ENCODE measurements at regions not wholly inside any gene's neighbourhood (a gene's known extent, or its start where the extent isn't known, plus 50 kb on each side); places are given as distances from the start of the nearest gene placed in this dataset.

DNA sequence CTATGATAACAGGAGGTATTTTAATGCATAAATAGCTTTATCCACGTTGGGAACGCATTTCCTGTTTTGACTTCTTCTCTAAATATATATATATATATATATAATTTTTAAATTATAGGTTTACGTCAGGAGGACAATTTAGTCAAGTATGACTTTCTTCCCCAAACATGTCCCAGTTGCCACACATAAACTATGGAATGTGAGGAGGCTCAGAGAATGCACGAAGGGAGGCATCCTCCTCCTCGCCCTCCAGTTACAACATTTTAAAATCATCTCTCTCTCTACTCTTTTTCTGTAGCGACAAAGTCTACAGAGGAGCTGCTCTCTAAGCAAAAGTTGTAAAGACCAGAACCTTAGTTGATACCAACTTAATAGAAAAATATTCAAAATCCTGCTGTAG is 106.9 kb upstream of the LYZL1 start:
- no peaks in the 10 kb centered on the region for H3K9me3 Mint-ChIP-seq (ENCODE audit: unreplicated experiment)
- H3K27ac Mint-ChIP-seq (ENCODE audit: unreplicated experiment): no peak overlapping the region
- FAIRE-seq (no peak), DNase-seq (ENCODE audit: low read depth) (no peak)
- H3K4me1 Mint-ChIP-seq (ENCODE audit: low read depth, unreplicated experiment): peaks cover 5% of the 10 kb centered on the region
- no peak overlapping the region for H3K9ac ChIP-seq (ENCODE audit: low read length)
- no peaks in the 10 kb centered on the region for H4K20me1 ChIP-seq (ENCODE audit: insufficient read depth, low read length)
- peaks cover 1% of the 10 kb centered on the region for H3K36me3 Mint-ChIP-seq (ENCODE audit: low read depth, unreplicated experiment)
- TF ChIP-seq, protein P1, sequence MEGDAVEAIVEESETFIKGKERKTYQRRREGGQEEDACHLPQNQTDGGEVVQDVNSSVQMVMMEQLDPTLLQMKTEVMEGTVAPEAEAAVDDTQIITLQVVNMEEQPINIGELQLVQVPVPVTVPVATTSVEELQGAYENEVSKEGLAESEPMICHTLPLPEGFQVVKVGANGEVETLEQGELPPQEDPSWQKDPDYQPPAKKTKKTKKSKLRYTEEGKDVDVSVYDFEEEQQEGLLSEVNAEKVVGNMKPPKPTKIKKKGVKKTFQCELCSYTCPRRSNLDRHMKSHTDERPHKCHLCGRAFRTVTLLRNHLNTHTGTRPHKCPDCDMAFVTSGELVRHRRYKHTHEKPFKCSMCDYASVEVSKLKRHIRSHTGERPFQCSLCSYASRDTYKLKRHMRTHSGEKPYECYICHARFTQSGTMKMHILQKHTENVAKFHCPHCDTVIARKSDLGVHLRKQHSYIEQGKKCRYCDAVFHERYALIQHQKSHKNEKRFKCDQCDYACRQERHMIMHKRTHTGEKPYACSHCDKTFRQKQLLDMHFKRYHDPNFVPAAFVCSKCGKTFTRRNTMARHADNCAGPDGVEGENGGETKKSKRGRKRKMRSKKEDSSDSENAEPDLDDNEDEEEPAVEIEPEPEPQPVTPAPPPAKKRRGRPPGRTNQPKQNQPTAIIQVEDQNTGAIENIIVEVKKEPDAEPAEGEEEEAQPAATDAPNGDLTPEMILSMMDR (IDR thresholded peaks at IDR 0.05; ENCODE audit: insufficient read depth, low read depth, low read length): no peak
- TF ChIP-seq EZH2 (IDR thresholded peaks at IDR 0.05; ENCODE audit: insufficient read depth, low read length): no peak
- H3K9me3 ChIP-seq (ENCODE audit: insufficient read depth, low read depth, low read length): no peaks in the 10 kb centered on the region
- H3K4me3 Mint-ChIP-seq (ENCODE audit: unreplicated experiment): no peak overlapping the region
- peaks cover 2% of the 10 kb centered on the region for H3K27me3 Mint-ChIP-seq (ENCODE audit: low read depth, unreplicated experiment)
- H3K4me3 ChIP-seq (ENCODE audit: insufficient read depth, low read depth, low read length): no peak overlapping the region
- no peaks in the 10 kb centered on the region for H3K36me3 ChIP-seq (ENCODE audit: insufficient read depth, low read length)
- no peak overlapping the region for H2AFZ ChIP-seq (ENCODE audit: low read depth, low read length)
- H3K4me1 ChIP-seq (ENCODE audit: insufficient read depth, low read length): peaks cover 9% of the 10 kb centered on the region
- no peaks in the 10 kb centered on the region for H3K27me3 ChIP-seq (ENCODE audit: insufficient read depth, low read length)
- H3K4me2 ChIP-seq (ENCODE audit: low read length): no peak overlapping the region
- no peak overlapping the region for H3K27ac ChIP-seq (ENCODE audit: low read depth, low read length)
- no peaks in the 10 kb centered on the region for H3K79me2 ChIP-seq (ENCODE audit: insufficient read depth, low read length)

DNA sequence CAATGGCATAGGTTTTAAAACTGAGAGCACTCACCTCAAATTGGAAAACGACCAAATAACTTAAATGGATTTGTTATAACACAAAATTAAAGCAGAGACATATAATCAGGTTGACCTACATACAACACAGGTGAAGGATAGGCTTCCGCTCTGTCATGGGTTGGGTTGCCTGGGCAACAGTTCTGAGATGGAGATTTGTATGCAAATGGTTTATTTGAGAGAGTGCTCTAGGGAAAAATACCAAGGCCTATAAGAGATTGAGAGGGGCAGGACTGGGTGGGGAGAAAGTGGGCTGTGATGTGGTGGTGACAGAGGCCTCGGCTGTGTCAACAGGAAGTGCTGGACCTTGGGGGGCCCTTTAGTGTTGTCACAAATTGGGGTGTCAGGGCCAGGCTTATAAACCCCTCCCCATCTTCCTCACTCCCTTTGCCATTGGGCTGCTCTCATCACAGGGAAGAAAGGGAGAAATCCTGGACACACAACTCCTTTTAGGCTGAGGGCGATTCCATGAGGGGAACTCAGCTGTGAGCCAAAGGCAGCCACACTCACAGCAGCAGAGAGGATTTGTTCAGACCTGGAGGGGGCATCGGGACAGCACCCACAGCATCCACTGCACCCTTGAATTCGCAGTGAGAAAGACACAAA is 105.4 kb upstream of the LYZL1 start:
- FAIRE-seq (no peak), DNase-seq (ENCODE audit: low read depth) (no peak)
- no peak overlapping the region for H3K4me3 Mint-ChIP-seq (ENCODE audit: unreplicated experiment)
- H3K4me2 ChIP-seq (ENCODE audit: low read length): no peak overlapping the region
- H3K27ac Mint-ChIP-seq (ENCODE audit: unreplicated experiment): no peak overlapping the region
- peaks cover 1% of the 10 kb centered on the region for H3K36me3 Mint-ChIP-seq (ENCODE audit: low read depth, unreplicated experiment)
- no peaks in the 10 kb centered on the region for H3K79me2 ChIP-seq (ENCODE audit: insufficient read depth, low read length)
- no peaks in the 10 kb centered on the region for H3K9me3 ChIP-seq (ENCODE audit: insufficient read depth, low read depth, low read length)
- H3K27ac ChIP-seq (ENCODE audit: low read depth, low read length): no peak overlapping the region
- H3K9ac ChIP-seq (ENCODE audit: low read length): no peak overlapping the region
- no peaks in the 10 kb centered on the region for H3K27me3 ChIP-seq (ENCODE audit: insufficient read depth, low read length)
- H3K36me3 ChIP-seq (ENCODE audit: insufficient read depth, low read length): no peaks in the 10 kb centered on the region
- no peak overlapping the region for H2AFZ ChIP-seq (ENCODE audit: low read depth, low read length)
- H3K9me3 Mint-ChIP-seq (ENCODE audit: unreplicated experiment): peaks cover 7% of the 10 kb centered on the region
- H3K27me3 Mint-ChIP-seq (ENCODE audit: low read depth, unreplicated experiment): peaks cover 4% of the 10 kb centered on the region
- TF ChIP-seq, protein P1 (IDR thresholded peaks at IDR 0.05; ENCODE audit: insufficient read depth, low read depth, low read length): no peak
- no peak for TF ChIP-seq EZH2 (IDR thresholded peaks at IDR 0.05; ENCODE audit: insufficient read depth, low read length)
- no peaks in the 10 kb centered on the region for H4K20me1 ChIP-seq (ENCODE audit: insufficient read depth, low read length)
- peaks cover 9% of the 10 kb centered on the region for H3K4me1 ChIP-seq (ENCODE audit: insufficient read depth, low read length)
- H3K4me1 Mint-ChIP-seq (ENCODE audit: low read depth, unreplicated experiment): peaks cover 5% of the 10 kb centered on the region
- H3K4me3 ChIP-seq (ENCODE audit: insufficient read depth, low read depth, low read length): no peak overlapping the region

DNA sequence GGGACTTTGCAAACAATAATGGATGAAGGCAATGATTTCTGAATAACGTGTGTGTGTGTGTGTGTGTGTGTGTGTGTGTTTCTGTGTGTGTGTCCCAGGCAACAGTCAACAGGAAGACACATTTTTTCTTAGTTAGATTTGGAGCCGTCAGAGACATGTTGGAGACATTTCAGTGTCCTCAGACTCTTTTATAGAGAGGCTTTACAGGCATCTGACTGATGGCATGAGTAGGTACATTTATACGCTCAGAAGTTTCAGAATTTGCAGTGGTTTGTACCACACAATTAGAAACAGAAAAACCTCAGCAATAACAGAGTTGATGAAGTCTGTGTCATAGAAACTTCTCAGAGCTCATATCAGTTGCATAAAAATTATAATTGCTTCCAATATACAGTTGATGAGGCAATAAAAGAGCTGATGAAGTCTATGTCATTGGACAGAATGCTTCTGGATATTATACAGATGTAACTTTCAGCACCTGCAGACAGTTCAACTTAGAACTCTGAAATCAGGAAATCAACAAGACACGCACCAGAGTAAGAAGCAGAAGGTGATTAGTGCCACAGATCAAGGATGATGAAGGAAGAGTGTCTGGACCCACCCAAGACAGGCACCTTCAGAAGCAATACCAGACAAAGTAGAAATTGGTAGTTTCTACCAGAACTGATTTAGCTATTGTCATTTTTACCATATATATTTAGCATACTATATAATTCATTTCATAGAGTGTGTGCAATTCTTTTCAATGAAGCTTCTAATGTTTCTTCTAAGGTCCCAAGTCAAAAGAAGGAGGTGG is 104.5 kb upstream of the LYZL1 start:
- Histone ChIP-seq H3K27me3 (ENCODE audit: insufficient read depth, low read length) (no peaks in the 10 kb centered on the region), H3K4me2 (ENCODE audit: low read length) (no peak overlapping the region), H2AFZ (ENCODE audit: low read depth, low read length) (no peak overlapping the region), H3K4me1 (ENCODE audit: insufficient read depth, low read length) (peaks cover 9% of the 10 kb centered on the region), H3K27ac (ENCODE audit: low read depth, low read length) (no peak overlapping the region), H3K36me3 (ENCODE audit: insufficient read depth, low read length) (no peaks in the 10 kb centered on the region), H4K20me1 (ENCODE audit: insufficient read depth, low read length) (no peaks in the 10 kb centered on the region), H3K79me2 (ENCODE audit: insufficient read depth, low read length) (no peaks in the 10 kb centered on the region), H3K9me3 (ENCODE audit: insufficient read depth, low read depth, low read length) (no peaks in the 10 kb centered on the region), H3K9ac (ENCODE audit: low read length) (no peak overlapping the region), H3K4me3 (ENCODE audit: insufficient read depth, low read depth, low read length) (no peak overlapping the region)
- Mint-ChIP-seq H3K4me3 (ENCODE audit: unreplicated experiment) (no peak overlapping the region), H3K27me3 (ENCODE audit: low read depth, unreplicated experiment) (peaks cover 4% of the 10 kb centered on the region), H3K27ac (ENCODE audit: unreplicated experiment) (no peak overlapping the region), H3K9me3 (ENCODE audit: unreplicated experiment) (peaks cover 7% of the 10 kb centered on the region), H3K4me1 (ENCODE audit: low read depth, unreplicated experiment) (peaks cover 5% of the 10 kb centered on the region), H3K36me3 (ENCODE audit: low read depth, unreplicated experiment) (peaks cover 1% of the 10 kb centered on the region)
- TF ChIP-seq EZH2 (IDR thresholded peaks at IDR 0.05; ENCODE audit: insufficient read depth, low read length): no peak
- TF ChIP-seq, protein P1 (IDR thresholded peaks at IDR 0.05; ENCODE audit: insufficient read depth, low read depth, low read length): no peak
- no peak for DNase-seq (ENCODE audit: low read depth)
- no peak for FAIRE-seq
